ENCODE measurements at regions not wholly inside any gene's neighbourhood (a gene's known extent, or its start where the extent isn't known, plus 50 kb on each side); places are given as distances from the start of the nearest gene placed in this dataset.

GRCh38 chr12:67501362-67501761, 147.2 kb upstream of the DYRK2 start:
- Histone ChIP-seq H3T11ph (ENCODE audit: low read length) (no peak overlapping the region), H3K4me2 (ENCODE audit: insufficient read depth, insufficient read length, low read length) (no peak overlapping the region), H4K20me1 (ENCODE audit: control insufficient read depth, insufficient read depth, insufficient read length) (no peaks in the 10 kb centered on the region), H2BK5ac (ENCODE audit: insufficient read length, low read length) (no peak overlapping the region), H3K23ac (ENCODE audit: insufficient read length, low read depth, low read length) (no peak overlapping the region), H3K9me3 (ENCODE audit: control insufficient read depth, low read depth, low read length) (no peaks in the 10 kb centered on the region), H3K18ac (ENCODE audit: insufficient read length, low read depth, low read length) (no peak overlapping the region), H4K5ac (ENCODE audit: insufficient read length, low read depth, low read length) (no peak overlapping the region), H2BK12ac (ENCODE audit: insufficient read length, low read depth, low read length) (no peak overlapping the region), H3K4me1 (ENCODE audit: insufficient read depth, low read length) (no peaks in the 10 kb centered on the region), H3K27ac (ENCODE audit: insufficient read length, low read depth, low read length) (no peak overlapping the region), H3K27me3 (ENCODE audit: insufficient read depth, low read length) (no peaks in the 10 kb centered on the region), H2BK20ac (ENCODE audit: low read depth, low read length, poor library complexity, severe bottlenecking) (no peak overlapping the region), H3K9ac (ENCODE audit: extremely low read depth, insufficient read length, low read length) (no peak overlapping the region), H3K56ac (ENCODE audit: insufficient read length, low read depth, low read length) (no peak overlapping the region), H2AK5ac (ENCODE audit: insufficient read length, low read length) (no peak overlapping the region), H4K8ac (replicated peaks; ENCODE audit: insufficient read length, low read depth, low read length) (no peak overlapping the region), H2BK120ac (ENCODE audit: low read depth, low read length, poor library complexity, severe bottlenecking) (no peak overlapping the region), H4K91ac (ENCODE audit: insufficient read length, low read depth, low read length) (no peak overlapping the region), H3K4ac (ENCODE audit: low read depth, low read length) (no peak overlapping the region), H3K79me2 (ENCODE audit: insufficient read depth, low read length) (no peaks in the 10 kb centered on the region), H2AFZ (ENCODE audit: low read length) (no peak overlapping the region), H2BK15ac (ENCODE audit: low read depth, low read length) (no peak overlapping the region), H3K79me1 (ENCODE audit: insufficient read depth, low read depth, low read length, poor library complexity, severe bottlenecking) (no peaks in the 10 kb centered on the region), H3K14ac (ENCODE audit: insufficient read depth, low read length) (no peak overlapping the region), H3K23me2 (ENCODE audit: insufficient read length, low read depth, low read length, poor library complexity, severe bottlenecking) (no peaks in the 10 kb centered on the region)
- Mint-ChIP-seq H3K36me3 (ENCODE audit: insufficient read depth in 1 of 3, low read depth in 3 of 3) (no peaks in the 10 kb centered on the region), H3K4me1 (peaks cover 9 to 10% of the 10 kb centered on the region in 2 experiments), H3K27me3 (ENCODE audit: low read depth) (no peaks in the 10 kb centered on the region), H3K4me3 (no peak overlapping the region), H3K9me3 (no peaks in the 10 kb centered on the region; a peak in 1 of 5 replicates), H3K27ac (no peak overlapping the region)
- TF ChIP-seq CTCF (conservative IDR thresholded peaks at IDR 0.05): no peak
- no CpG with 5 or more reads among the region's 2 CpGs for WGBS (ENCODE audit: extremely low coverage, insufficient read length, low lambda C conversion rate)
- DNase-seq: no peak
